Mucosa of rectum (tissue), 2 donors: ENCODE measurements at regions not wholly inside any gene's neighbourhood (a gene's known extent, or its start where the extent isn't known, plus 50 kb on each side); places are given as distances from the start of the nearest gene placed in this dataset.
"Not testable (repeated sequence)": the region's sequence is repeated elsewhere in the genome, so short reads cannot be mapped to it uniquely, and the experiment has no call there.

Experiments
- H3K27ac ChIP-seq, 2 donors: one replicate each; pipeline ENCODE4 v1.7.0; 2013; ENCODE audit warnings: inconsistent platforms in 2 of 2, low read depth in 2 of 2, low read length in 2 of 2
- H3K27me3 ChIP-seq, 2 donors: one replicate each; pipeline ENCODE4 v1.7.0; 2013; ENCODE audit warnings: low read length in 2 of 2; ENCODE audit not compliant: control insufficient read depth in 2 of 2, insufficient read depth in 2 of 2
- H3K36me3 ChIP-seq, 2 donors: one replicate each; pipeline ENCODE4 v1.7.0; 2013; ENCODE audit warnings: low read length in 2 of 2; ENCODE audit not compliant: control insufficient read depth in 2 of 2, insufficient read depth in 2 of 2
- H3K4me1 ChIP-seq, 2 donors: one replicate each; pipeline ENCODE4 v1.7.0; 2013; ENCODE audit warnings: low read length in 2 of 2, mild to moderate bottlenecking in 1 of 2; ENCODE audit not compliant: control insufficient read depth in 2 of 2, insufficient read depth in 2 of 2
- H3K4me3 ChIP-seq, 2 donors: one replicate each; pipeline ENCODE4 v1.7.0; 2013; ENCODE audit warnings: low read length in 2 of 2
- H3K9ac ChIP-seq, 2 donors: one replicate each; pipeline ENCODE4 v1.7.0; 2013; ENCODE audit warnings: low read length in 2 of 2, low read depth in 1 of 2, mild to moderate bottlenecking in 1 of 2
- H3K9me3 ChIP-seq, 2 donors: one replicate each; pipeline ENCODE4 v1.7.0; 2013; ENCODE audit warnings: low read length in 2 of 2; ENCODE audit not compliant: control insufficient read depth in 2 of 2
- donor health status: healthy.
- donor health status: Normal muscosa, but diverticular disease.

DNA sequence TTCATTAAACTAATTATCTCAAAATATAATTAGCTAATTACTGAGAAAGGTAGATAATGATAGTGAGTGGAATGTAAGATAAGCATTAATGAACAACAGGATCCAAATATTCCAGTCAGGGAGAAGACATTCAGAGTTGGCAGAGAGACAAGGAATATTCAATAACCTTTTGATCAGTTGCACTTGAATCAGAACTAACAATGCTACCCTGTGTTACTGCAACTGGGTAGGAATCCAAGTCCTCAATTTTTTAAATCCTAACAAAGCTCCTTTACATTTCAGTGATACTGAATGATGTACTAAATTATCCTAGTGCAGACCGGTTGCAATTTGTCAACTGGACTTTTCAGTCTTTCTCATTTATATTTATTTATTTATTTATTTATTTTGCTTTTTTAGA lies 107.1 kb upstream of the MIR17HG start:
- Histone ChIP-seq H3K4me3 (no peak overlapping the region), H3K27me3 (no peaks in the 10 kb centered on the region), H3K9me3 (no peaks in the 10 kb centered on the region)

DNA sequence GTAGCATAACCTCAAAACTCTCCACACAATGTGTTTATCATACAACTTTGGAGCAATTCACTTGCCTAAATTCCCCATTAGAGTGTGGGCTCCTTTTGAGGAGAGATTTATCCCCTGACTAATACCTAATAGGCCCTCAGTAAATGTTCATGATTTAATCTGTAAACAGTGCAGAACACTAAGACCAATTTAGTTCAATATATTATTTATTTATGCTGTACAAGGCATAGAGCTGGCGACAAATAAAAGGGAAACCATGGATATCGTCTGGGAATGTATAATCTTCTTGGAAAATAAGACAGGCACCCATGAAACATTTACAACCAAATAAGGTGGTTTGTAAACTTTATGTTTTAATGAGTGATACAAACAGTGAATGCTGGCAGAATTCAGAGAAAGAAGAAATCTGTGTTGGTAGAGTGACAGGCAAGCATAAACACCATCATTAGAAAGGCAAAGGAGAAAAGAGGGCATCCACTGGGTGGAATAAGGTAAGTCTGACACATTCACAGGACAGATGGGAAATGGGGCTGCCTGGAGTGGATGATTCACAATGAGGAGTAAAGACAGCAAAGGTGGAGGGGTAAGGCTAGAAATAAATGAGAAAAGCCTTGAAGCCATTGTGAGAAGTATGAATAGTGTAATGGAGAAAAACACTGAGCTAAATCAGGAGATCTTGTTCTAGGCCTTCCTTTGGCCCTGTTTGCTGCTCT lies 106.1 kb upstream of the MIR17HG start:
- no peak overlapping the region for H3K9ac ChIP-seq
- no peaks in the 10 kb centered on the region for H3K36me3 ChIP-seq
- H3K4me1 ChIP-seq: no peaks in the 10 kb centered on the region
- H3K9me3 ChIP-seq: no peaks in the 10 kb centered on the region
- H3K27ac ChIP-seq: no peak overlapping the region
- no peak overlapping the region for H3K4me3 ChIP-seq
- H3K27me3 ChIP-seq: no peaks in the 10 kb centered on the region

More for the DNA sequence above, 107.1 kb upstream of the MIR17HG start:
- H3K9ac ChIP-seq: no peak overlapping the region
- H3K36me3 ChIP-seq: no peaks in the 10 kb centered on the region
- no peaks in the 10 kb centered on the region for H3K4me1 ChIP-seq
- H3K27ac ChIP-seq: no peak overlapping the region

DNA sequence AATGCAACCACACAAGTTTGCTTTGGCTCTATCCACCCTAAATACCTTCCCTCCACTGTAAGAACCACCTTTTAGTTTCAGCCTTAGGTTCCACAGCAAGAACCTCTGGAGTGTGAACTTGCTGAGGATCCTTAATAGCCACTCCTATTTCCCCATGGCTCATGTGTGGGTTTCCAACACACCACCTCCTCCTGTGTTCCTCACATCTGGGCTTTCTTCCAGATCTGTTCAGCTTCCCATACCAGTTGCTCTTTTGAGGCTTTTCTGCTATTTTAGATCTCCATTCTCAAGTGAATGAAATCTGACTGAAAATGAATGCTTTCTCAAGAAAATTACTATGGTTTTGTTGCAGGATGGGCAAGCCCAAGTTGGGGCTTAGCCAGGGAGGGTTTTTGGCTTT lies 104.8 kb upstream of the MIR17HG start:
- no peaks in the 10 kb centered on the region for H3K9me3 ChIP-seq
- no peaks in the 10 kb centered on the region for H3K36me3 ChIP-seq
- H3K9ac ChIP-seq: no peak overlapping the region
- H3K4me1 ChIP-seq: no peaks in the 10 kb centered on the region
- no peaks in the 10 kb centered on the region for H3K27me3 ChIP-seq
- H3K27ac ChIP-seq: no peak overlapping the region
- H3K4me3 ChIP-seq: no peak overlapping the region

DNA sequence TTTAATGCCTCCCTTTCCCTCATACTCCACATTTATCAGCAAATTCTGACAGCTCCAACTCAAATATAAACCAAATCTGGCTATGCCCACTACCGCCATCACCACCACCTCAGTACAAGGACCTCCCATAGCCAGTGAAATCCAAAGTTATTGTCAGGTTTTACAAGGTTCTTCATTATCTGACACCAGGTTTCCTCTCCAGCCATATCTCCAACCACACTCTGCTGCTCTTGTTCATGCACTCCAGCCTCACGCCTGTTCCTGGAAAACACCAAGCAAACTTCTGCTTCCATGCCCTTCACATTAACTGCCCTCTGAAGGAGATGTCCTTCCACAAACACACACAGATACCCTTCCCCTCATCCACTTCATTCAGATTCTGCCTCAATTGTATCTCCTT lies 102.2 kb upstream of the MIR17HG start:
- Histone ChIP-seq H3K4me3 (no peak overlapping the region), H3K9ac (no peak overlapping the region), H3K9me3 (no peaks in the 10 kb centered on the region), H3K27ac (no peak overlapping the region), H3K36me3 (no peaks in the 10 kb centered on the region), H3K27me3 (no peaks in the 10 kb centered on the region), H3K4me1 (peaks cover 6% of the 10 kb centered on the region in 2 donors)

DNA sequence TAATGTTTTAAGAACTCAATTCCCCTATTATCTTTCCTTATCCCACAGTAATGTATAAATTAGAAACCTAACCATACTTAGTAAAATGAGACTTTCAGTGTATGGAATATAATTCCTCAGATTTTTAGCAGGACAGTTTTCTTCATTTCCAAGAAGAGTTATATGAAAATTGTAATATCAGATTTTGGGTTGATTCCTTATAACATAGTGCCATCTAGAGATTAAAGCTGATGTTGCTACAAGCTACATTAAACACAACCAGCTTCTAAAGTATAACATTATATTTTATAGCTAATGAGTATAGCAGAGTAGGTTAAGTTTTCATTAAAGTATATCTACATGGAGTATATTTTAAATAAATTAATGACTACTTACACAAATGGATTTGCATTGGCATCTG lies 99.7 kb upstream of the MIR17HG start:
- Histone ChIP-seq H3K36me3 (no peaks in the 10 kb centered on the region), H3K4me3 (no peak overlapping the region), H3K4me1 (peaks cover 6% of the 10 kb centered on the region in 2 donors), H3K27me3 (no peaks in the 10 kb centered on the region), H3K9me3 (no peaks in the 10 kb centered on the region), H3K9ac (no peak overlapping the region), H3K27ac (no peak overlapping the region)

DNA sequence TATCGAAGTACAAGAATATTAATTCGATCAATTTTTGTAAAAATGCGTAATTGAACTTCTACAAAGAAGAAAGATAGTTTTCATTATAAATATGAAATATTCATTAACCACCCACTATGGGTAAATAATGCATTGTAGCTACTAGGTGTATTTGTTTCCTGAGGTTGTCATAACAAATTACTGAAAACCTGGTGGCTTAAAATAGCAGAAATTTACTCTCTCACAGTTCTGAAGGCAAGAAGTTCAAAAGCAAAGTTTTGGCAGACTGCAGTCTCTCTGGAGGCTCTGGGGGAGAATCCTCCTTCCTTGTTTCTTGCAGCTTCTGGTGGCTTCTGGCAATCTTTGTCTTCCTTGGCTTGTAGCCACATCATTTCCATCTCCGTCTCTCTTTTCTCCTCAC lies 99.2 kb upstream of the MIR17HG start:
- Histone ChIP-seq H3K9me3 (no peaks in the 10 kb centered on the region), H3K4me3 (no peak overlapping the region), H3K27ac (no peak overlapping the region), H3K4me1 (peaks cover 6% of the 10 kb centered on the region in 2 donors), H3K9ac (peak overlapping the region in 1 of 2 donors; percentile 5), H3K36me3 (no peaks in the 10 kb centered on the region), H3K27me3 (no peaks in the 10 kb centered on the region)

DNA sequence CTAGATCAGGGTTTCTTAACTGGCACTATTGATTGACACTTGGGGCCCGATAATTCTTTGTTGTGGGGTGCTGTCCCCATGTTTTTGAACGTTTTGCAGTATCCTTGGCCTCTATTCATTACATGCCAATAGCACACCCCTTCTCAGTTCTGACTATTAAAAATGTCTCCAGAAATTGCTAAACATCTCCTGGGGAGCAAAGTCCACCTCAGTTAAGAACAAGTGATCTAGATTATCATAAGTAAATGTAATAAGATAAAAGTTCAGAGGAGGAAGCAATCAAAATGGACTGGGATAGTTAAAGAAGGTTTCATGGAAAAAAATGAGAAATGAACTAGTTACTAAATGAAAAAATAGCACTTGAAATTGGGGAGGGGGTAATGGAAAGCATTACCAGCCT lies 98.1 kb upstream of the MIR17HG start:
- H3K36me3 ChIP-seq: no peaks in the 10 kb centered on the region
- H3K9me3 ChIP-seq: no peaks in the 10 kb centered on the region
- no peaks in the 10 kb centered on the region for H3K27me3 ChIP-seq
- H3K27ac ChIP-seq: no peak overlapping the region
- H3K4me3 ChIP-seq: no peak overlapping the region
- peaks cover 6% of the 10 kb centered on the region in 2 donors for H3K4me1 ChIP-seq
- H3K9ac ChIP-seq: no peak overlapping the region

DNA sequence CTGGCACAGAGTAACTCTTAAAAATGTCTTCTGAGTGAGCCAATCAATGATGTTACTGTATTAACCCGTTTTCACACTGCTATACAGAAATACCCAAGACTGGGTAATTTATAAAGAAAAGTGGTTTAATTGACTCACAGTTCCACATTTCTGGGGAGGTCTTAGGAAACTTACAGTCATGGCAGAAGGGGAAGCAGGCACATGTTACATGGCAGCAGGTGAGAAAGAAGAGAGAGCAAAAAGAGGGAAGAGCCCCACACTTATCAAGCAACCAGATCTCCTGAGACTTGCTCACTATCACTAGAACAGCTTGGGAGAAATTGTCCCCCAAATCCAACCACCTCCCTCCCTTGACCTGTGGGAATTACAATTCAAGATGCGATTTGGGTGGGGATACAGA lies 97.6 kb upstream of the MIR17HG start:
- H3K4me1 ChIP-seq: peaks cover 6% of the 10 kb centered on the region in 2 donors
- no peak overlapping the region for H3K9ac ChIP-seq
- H3K9me3 ChIP-seq: no peaks in the 10 kb centered on the region
- H3K36me3 ChIP-seq: no peaks in the 10 kb centered on the region
- no peak overlapping the region for H3K4me3 ChIP-seq
- H3K27me3 ChIP-seq: no peaks in the 10 kb centered on the region
- H3K27ac ChIP-seq: no peak overlapping the region

DNA sequence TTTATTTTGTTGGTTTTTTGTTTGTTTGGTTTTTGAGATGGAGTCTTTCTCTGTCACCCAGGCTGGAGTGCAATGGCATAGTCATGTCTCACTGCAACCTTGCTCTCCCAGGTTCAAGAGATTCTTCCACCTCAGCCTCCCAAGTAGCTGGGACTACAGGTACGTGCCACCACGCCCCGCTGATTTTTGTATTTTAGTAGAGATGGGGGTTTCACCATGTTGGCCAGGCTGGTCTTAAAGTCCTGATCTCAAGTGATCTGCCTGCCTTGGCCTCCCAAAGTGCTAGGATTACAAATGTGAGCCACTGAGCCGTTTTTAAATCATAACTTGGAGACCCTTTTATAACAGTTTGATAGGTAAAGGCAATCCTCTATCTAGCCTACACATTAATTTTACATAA lies 95.9 kb upstream of the MIR17HG start:
- not testable (repeated sequence) for H3K27ac ChIP-seq, H3K9ac ChIP-seq, H3K4me3 ChIP-seq, H3K9me3 ChIP-seq, H3K27me3 ChIP-seq, H3K4me1 ChIP-seq, H3K36me3 ChIP-seq

DNA sequence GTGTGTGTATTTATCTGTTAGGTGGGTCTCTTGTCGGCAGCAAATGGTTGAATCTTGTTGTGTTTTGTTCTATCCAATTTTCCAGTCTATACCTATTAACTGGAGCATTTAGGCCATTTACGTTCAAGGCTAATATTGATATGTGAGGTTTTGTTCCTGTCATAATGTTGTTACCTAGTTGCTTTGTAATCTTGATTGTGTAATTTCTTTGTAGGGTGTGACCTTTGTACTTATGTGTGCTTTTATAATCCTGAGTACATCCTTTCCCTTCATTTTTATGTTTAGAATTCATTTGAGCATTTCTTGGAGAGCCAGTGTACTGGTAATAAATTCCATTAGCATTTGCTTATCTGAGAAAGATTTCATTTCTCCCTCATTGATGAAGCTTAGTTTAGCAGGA lies 83.0 kb upstream of the MIR17HG start:
- Histone ChIP-seq H3K9me3 (peaks cover 2% of the 10 kb centered on the region in 2 donors), H3K4me3 (no peak overlapping the region), H3K9ac (no peak overlapping the region), H3K4me1 (no peaks in the 10 kb centered on the region), H3K27me3 (no peaks in the 10 kb centered on the region), H3K27ac (no peak overlapping the region), H3K36me3 (no peaks in the 10 kb centered on the region)

DNA sequence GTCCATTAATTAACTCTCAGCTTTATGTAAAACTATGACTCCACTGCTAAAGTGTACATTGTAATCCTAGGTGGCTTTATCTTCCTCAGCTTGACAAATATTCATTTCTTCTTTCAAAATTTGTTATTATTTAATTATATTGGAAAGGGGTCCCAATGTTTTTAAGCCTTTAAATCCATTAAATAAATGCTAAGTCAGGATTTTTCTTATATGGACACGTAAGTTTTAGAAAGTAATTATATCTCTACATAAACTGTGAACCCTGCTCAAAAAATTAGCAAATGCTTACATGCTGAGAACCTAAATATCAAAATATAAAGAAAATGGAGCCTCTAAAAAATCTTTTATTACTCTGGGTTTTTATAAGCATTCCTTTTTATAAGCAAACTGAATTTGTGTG lies 78.2 kb upstream of the MIR17HG start:
- Histone ChIP-seq H3K9ac (no peak overlapping the region), H3K4me1 (no peaks in the 10 kb centered on the region), H3K4me3 (no peak overlapping the region), H3K36me3 (no peaks in the 10 kb centered on the region), H3K27me3 (no peaks in the 10 kb centered on the region), H3K27ac (no peak overlapping the region), H3K9me3 (peaks cover 2% of the 10 kb centered on the region in 2 donors)
